GM12873 (cell line): ENCODE measurements at regions not wholly inside any gene's neighbourhood (a gene's known extent, or its start where the extent isn't known, plus 50 kb on each side); places are given as distances from the start of the nearest gene placed in this dataset.

Experiments
- CTCF ChIP-seq: IDR thresholded peaks from 2 replicates; pipeline ENCODE4 v1.5.1; 2012; ENCODE audit warnings: low read depth, mild to moderate bottlenecking, moderate library complexity, low read length, control low read depth; ENCODE audit not compliant: insufficient read depth; ENCODE audit errors: missing control alignments

- TF ChIP-seq CTCF = no peak
Measured at GRCh38 chr4:14792702-14793227, 209.5 kb upstream of the CPEB2 start.

GRCh38 chr4:14800977-14801376, 201.3 kb upstream of the CPEB2 start:
- TF ChIP-seq CTCF = no peak

- no peak for TF ChIP-seq CTCF
Measured at GRCh38 chr4:14802596-14802995, 199.7 kb upstream of the CPEB2 start.

- no peak for TF ChIP-seq CTCF
Measured at GRCh38 chr4:14807856-14808255, 194.4 kb upstream of the CPEB2 start.

GRCh38 chr4:14809203-14809602, 193.1 kb upstream of the CPEB2 start:
- TF ChIP-seq CTCF = no peak

- TF ChIP-seq CTCF = no peak
Measured at GRCh38 chr4:14810121-14810520, 192.2 kb upstream of the CPEB2 start.

- no peak for TF ChIP-seq CTCF
Measured at GRCh38 chr4:14810568-14810967, 191.7 kb upstream of the CPEB2 start.
